ENCODE measurements at regions not wholly inside any gene's neighbourhood (a gene's known extent, or its start where the extent isn't known, plus 50 kb on each side); places are given as distances from the start of the nearest gene placed in this dataset.

DNA sequence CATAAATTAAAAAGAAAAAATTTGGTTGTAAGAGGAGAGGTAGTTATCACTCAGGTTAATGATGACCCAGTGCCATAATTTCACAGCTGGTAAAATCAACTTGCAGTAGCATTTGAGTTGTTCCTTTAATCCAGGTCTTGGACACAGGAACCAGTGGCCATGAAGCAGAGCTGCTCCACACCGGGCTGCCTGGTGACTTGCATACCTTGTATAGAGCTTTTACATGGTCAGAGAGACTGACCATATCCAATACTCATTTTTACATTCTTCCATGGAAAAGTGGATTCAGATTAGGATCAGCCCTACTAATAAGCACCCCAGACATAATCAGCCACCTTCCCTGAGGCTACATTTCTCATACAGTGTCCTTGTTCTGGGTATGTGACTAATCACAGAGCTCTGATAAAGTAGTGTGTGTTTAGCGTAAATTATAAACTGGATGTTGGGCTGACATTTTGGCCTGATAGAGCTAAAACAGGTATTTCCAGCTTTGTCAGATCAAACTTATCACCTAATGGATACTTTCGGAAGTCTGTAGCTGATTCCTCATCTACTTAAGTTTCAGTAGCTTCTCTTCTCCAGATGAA, 77.0 kb upstream of the ZSWIM6 start:
- DNase-seq = no peak
- TF ChIP-seq, protein P1, sequence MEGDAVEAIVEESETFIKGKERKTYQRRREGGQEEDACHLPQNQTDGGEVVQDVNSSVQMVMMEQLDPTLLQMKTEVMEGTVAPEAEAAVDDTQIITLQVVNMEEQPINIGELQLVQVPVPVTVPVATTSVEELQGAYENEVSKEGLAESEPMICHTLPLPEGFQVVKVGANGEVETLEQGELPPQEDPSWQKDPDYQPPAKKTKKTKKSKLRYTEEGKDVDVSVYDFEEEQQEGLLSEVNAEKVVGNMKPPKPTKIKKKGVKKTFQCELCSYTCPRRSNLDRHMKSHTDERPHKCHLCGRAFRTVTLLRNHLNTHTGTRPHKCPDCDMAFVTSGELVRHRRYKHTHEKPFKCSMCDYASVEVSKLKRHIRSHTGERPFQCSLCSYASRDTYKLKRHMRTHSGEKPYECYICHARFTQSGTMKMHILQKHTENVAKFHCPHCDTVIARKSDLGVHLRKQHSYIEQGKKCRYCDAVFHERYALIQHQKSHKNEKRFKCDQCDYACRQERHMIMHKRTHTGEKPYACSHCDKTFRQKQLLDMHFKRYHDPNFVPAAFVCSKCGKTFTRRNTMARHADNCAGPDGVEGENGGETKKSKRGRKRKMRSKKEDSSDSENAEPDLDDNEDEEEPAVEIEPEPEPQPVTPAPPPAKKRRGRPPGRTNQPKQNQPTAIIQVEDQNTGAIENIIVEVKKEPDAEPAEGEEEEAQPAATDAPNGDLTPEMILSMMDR (IDR thresholded peaks at IDR 0.05) = no peak
- TF ChIP-seq POLR2A (IDR thresholded peaks at IDR 0.05) (no peak), EP300 (IDR thresholded peaks at IDR 0.05; ENCODE audit: low read depth) (no peak), POLR2AphosphoS5 (IDR thresholded peaks at IDR 0.05) (no peak)
- intact Hi-C loops (cut with DNase I; ENCODE audit: low total_unique reads) (no loop called here), in situ Hi-C loops (cut with MboI; ENCODE audit: low pct_ligation_motif_present in 1 of 4, low pct_unique_long_range_greater_than_20kb in 1 of 4, low sequenced_read_pairs in 3 of 4) (no loop called here)
- H3K4me1 ChIP-seq = peaks cover 0 to 14% (median 8%) of the 10 kb centered on the region in 4 donors
- no peak overlapping the region for H3K4me3 ChIP-seq
- H3K36me3 ChIP-seq = no peaks in the 10 kb centered on the region
- H3K27ac ChIP-seq = no peak overlapping the region
- WGBS, 2 donors (ENCODE audit: low coverage in 1 of 2) = 52 to 75% methylated on average over 3 of the region's 3 CpGs
- H3K27me3 ChIP-seq = no peaks in the 10 kb centered on the region
- no peaks in the 10 kb centered on the region for H3K9me3 ChIP-seq

DNA sequence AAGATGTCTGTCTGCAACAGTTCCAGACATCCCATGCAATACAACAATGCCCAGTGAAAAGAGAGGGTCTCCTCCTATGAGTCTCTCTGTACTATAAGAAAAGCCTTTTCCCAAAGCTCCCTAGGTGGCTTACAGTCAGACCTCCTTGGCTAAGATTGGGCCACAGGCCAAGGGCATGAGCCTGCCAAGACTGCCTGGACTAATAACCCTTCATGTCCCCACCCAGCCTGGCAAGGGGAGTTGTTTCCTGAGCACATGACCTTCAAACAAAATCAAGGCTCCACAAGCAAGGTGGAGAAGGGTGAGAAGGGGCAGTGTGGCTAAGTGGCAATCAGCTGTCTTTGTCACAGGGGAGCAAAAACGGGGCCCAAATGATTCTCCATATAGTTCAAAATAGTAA, 75.6 kb upstream of the ZSWIM6 start:
- 31% methylated on average over 1 of the region's 1 CpG; no CpG with 5 or more reads in 1 of the 2 donors for WGBS, 2 donors (ENCODE audit: low coverage in 1 of 2)
- TF ChIP-seq POLR2A (IDR thresholded peaks at IDR 0.05) (no peak), POLR2AphosphoS5 (IDR thresholded peaks at IDR 0.05) (peak in 1 of 3 donors; percentile 21)
- no peaks in the 10 kb centered on the region for H3K36me3 ChIP-seq
- H3K9me3 ChIP-seq = no peaks in the 10 kb centered on the region
- intact Hi-C loops (cut with DNase I; ENCODE audit: low total_unique reads) = no loop called here
- peak; percentile 85 for DNase-seq
- in situ Hi-C loops (cut with MboI; ENCODE audit: low pct_ligation_motif_present in 1 of 4, low pct_unique_long_range_greater_than_20kb in 1 of 4, low sequenced_read_pairs in 3 of 4) = no loop called here
- peak overlapping the region in 1 of 4 donors; percentile 1 for H3K27ac ChIP-seq
- no peak overlapping the region for H3K4me3 ChIP-seq
- peaks cover 0 to 14% (median 8%) of the 10 kb centered on the region in 4 donors for H3K4me1 ChIP-seq
- H3K27me3 ChIP-seq = no peaks in the 10 kb centered on the region

DNA sequence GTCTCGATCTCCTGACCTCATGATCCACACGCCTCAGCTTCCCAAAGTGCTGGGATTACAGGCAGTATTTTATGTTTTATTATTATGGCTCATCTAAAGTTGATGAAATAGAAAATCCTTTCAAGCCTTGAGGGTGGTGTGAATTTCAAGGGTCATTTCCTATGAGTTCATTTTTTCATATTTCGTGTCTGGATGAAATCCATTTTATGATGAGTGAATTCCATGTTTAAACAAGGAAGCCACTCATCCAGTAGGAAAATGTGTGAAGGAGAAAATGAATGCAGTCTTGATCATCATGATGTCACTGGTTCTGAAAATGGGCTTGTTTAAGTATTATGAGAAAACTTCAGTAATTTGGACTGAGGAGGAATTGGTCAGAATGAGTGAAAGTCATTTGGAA, 74.6 kb upstream of the ZSWIM6 start:
- WGBS, 2 donors (ENCODE audit: low coverage in 1 of 2) = 79 to 93% methylated on average over 3 of the region's 3 CpGs
- H3K27me3 ChIP-seq = no peaks in the 10 kb centered on the region
- no peaks in the 10 kb centered on the region for H3K36me3 ChIP-seq
- intact Hi-C loops (cut with DNase I; ENCODE audit: low total_unique reads) (no loop called here), in situ Hi-C loops (cut with MboI; ENCODE audit: low pct_ligation_motif_present in 1 of 4, low pct_unique_long_range_greater_than_20kb in 1 of 4, low sequenced_read_pairs in 3 of 4) (no loop called here)
- H3K4me3 ChIP-seq = no peak overlapping the region
- H3K4me1 ChIP-seq = peaks cover 0 to 14% (median 8%) of the 10 kb centered on the region in 4 donors
- H3K27ac ChIP-seq = no peak overlapping the region
- H3K9me3 ChIP-seq = no peaks in the 10 kb centered on the region
- TF ChIP-seq, protein P1 (IDR thresholded peaks at IDR 0.05) = no peak
- no peak for TF ChIP-seq EP300 (IDR thresholded peaks at IDR 0.05; ENCODE audit: low read depth)
- TF ChIP-seq POLR2A (IDR thresholded peaks at IDR 0.05) = no peak
- no peak for TF ChIP-seq POLR2AphosphoS5 (IDR thresholded peaks at IDR 0.05)
- no peak for DNase-seq

DNA sequence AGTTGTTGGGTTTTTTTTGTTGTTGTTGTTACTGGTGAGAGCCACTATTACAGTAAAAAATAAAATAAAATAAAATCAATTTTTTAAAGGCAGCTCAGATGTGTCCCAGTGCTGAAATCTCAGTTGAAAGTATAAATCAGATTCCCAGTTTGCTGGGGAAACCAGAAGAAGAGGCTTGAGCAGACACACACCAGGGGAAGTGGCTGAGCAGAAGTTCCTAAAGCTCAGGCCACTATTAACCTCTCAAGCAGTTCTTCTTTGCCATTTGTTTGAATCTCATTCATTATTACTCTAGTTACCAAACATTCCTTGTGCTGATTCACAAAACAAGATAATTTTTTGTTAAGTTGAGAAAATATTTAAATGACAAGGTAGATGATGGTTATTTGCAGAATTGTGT, 70.9 kb upstream of the ZSWIM6 start:
- Histone ChIP-seq H3K27me3 (no peaks in the 10 kb centered on the region), H3K9me3 (no peaks in the 10 kb centered on the region), H3K4me1 (peaks cover 0 to 12% (median 7%) of the 10 kb centered on the region in 4 donors), H3K36me3 (no peaks in the 10 kb centered on the region), H3K4me3 (no peak overlapping the region), H3K27ac (no peak overlapping the region)
- no peak for DNase-seq
- in situ Hi-C loops (cut with MboI; ENCODE audit: low pct_ligation_motif_present in 1 of 4, low pct_unique_long_range_greater_than_20kb in 1 of 4, low sequenced_read_pairs in 3 of 4) = no loop called here
- TF ChIP-seq POLR2A (IDR thresholded peaks at IDR 0.05) (no peak), EP300 (IDR thresholded peaks at IDR 0.05; ENCODE audit: low read depth) (no peak), POLR2AphosphoS5 (IDR thresholded peaks at IDR 0.05) (no peak)
- TF ChIP-seq, protein P1 (IDR thresholded peaks at IDR 0.05) = no peak
- intact Hi-C loops (cut with DNase I; ENCODE audit: low total_unique reads) = no loop called here

DNA sequence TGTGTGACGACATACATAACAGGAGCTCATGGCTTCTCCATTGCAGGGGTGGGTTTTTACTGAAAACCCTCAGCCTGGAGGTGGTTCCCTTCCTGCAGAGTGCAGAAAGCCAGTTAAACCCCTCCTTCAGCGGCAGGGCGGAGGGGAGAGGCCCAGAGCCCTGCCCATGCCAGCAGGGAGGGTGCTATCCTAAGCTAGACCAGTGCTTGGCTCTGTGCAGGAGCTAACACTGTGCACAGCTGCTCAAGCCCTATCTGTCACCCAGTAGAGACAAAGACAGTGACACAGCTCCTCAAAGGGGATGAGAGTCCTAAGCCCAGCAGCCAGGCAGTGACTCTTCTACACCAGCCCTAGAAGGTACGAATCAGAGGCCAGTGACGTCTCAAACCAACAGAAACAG, 70.0 kb upstream of the ZSWIM6 start:
- no peak for DNase-seq
- WGBS, 2 donors (ENCODE audit: low coverage in 1 of 2) = 90% methylated on average over 5 of the region's 5 CpGs; no CpG with 5 or more reads in 1 of the 2 donors
- Histone ChIP-seq H3K9me3 (no peaks in the 10 kb centered on the region), H3K36me3 (no peaks in the 10 kb centered on the region), H3K4me1 (peaks cover 0 to 4% (median 0%) of the 10 kb centered on the region in 4 donors), H3K27ac (no peak overlapping the region), H3K27me3 (no peaks in the 10 kb centered on the region), H3K4me3 (no peak overlapping the region)
- in situ Hi-C loops (cut with MboI; ENCODE audit: low pct_ligation_motif_present in 1 of 4, low pct_unique_long_range_greater_than_20kb in 1 of 4, low sequenced_read_pairs in 3 of 4) (no loop called here), intact Hi-C loops (cut with DNase I; ENCODE audit: low total_unique reads) (no loop called here)
- TF ChIP-seq, protein P1 (IDR thresholded peaks at IDR 0.05) = no peak
- TF ChIP-seq POLR2AphosphoS5 (IDR thresholded peaks at IDR 0.05) (no peak), POLR2A (IDR thresholded peaks at IDR 0.05) (no peak), EP300 (IDR thresholded peaks at IDR 0.05; ENCODE audit: low read depth) (no peak)

Measured in transverse colon (tissue), 4 donors.